ENCODE measurements at regions not wholly inside any gene's neighbourhood (a gene's known extent, or its start where the extent isn't known, plus 50 kb on each side); places are given as distances from the start of the nearest gene placed in this dataset.

DNA sequence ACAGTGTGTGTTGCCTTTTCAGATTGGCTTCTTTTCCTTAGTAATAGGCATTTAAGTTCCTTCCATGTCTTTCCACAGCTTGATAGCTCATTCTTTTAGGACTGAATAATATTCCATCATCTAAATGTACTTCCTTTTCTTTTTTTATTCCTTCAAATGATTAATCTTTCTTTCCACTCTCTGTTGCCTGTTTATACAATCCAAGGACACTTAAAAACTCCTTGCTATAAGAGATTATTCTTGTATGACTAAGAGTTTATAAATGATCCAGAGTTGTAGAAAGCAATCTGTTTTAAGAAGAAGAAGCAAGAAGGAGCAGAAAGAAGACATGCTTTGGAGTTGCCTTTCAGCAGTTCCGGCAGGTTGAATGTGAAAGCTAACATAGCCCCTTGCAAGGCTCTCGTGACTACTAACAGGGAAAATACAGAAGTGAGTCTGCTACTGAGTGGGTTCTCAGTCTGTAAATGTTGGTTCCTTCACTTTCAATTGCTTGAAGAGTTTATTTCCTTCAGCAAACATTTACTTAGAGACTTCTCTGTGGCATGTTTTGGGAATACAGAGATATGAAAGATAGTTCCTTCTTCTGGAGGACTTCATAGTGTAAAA, 123.0 kb downstream of the PMAIP1 start:
- TF ChIP-seq, protein P1, sequence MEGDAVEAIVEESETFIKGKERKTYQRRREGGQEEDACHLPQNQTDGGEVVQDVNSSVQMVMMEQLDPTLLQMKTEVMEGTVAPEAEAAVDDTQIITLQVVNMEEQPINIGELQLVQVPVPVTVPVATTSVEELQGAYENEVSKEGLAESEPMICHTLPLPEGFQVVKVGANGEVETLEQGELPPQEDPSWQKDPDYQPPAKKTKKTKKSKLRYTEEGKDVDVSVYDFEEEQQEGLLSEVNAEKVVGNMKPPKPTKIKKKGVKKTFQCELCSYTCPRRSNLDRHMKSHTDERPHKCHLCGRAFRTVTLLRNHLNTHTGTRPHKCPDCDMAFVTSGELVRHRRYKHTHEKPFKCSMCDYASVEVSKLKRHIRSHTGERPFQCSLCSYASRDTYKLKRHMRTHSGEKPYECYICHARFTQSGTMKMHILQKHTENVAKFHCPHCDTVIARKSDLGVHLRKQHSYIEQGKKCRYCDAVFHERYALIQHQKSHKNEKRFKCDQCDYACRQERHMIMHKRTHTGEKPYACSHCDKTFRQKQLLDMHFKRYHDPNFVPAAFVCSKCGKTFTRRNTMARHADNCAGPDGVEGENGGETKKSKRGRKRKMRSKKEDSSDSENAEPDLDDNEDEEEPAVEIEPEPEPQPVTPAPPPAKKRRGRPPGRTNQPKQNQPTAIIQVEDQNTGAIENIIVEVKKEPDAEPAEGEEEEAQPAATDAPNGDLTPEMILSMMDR (IDR thresholded peaks at IDR 0.05; ENCODE audit: insufficient read depth, low read length) = no peak
- TF ChIP-seq POLR2AphosphoS5 (IDR thresholded peaks at IDR 0.05; ENCODE audit: low read depth) = no peak
- TF ChIP-seq, protein P2, sequence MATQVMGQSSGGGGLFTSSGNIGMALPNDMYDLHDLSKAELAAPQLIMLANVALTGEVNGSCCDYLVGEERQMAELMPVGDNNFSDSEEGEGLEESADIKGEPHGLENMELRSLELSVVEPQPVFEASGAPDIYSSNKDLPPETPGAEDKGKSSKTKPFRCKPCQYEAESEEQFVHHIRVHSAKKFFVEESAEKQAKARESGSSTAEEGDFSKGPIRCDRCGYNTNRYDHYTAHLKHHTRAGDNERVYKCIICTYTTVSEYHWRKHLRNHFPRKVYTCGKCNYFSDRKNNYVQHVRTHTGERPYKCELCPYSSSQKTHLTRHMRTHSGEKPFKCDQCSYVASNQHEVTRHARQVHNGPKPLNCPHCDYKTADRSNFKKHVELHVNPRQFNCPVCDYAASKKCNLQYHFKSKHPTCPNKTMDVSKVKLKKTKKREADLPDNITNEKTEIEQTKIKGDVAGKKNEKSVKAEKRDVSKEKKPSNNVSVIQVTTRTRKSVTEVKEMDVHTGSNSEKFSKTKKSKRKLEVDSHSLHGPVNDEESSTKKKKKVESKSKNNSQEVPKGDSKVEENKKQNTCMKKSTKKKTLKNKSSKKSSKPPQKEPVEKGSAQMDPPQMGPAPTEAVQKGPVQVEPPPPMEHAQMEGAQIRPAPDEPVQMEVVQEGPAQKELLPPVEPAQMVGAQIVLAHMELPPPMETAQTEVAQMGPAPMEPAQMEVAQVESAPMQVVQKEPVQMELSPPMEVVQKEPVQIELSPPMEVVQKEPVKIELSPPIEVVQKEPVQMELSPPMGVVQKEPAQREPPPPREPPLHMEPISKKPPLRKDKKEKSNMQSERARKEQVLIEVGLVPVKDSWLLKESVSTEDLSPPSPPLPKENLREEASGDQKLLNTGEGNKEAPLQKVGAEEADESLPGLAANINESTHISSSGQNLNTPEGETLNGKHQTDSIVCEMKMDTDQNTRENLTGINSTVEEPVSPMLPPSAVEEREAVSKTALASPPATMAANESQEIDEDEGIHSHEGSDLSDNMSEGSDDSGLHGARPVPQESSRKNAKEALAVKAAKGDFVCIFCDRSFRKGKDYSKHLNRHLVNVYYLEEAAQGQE (IDR thresholded peaks at IDR 0.05; ENCODE audit: insufficient replicate concordance, low read depth) = no peak

Data from HL-60 (cell line).